ENCODE measurements at regions not wholly inside any gene's neighbourhood (a gene's known extent, or its start where the extent isn't known, plus 50 kb on each side); places are given as distances from the start of the nearest gene placed in this dataset.

- H3K27ac ChIP-seq, result no peak overlapping the region
- no peak for TF ChIP-seq CTCF (IDR thresholded peaks at IDR 0.05)
- TF ChIP-seq ZFX (IDR thresholded peaks at IDR 0.05; ENCODE audit: borderline replicate concordance), result no peak
These were observed 91.2 kb upstream of the SIRPA start for GRCh38 chr20:1803932-1804501.

- no peak overlapping the region for H3K27ac ChIP-seq
- TF ChIP-seq CTCF (IDR thresholded peaks at IDR 0.05) (no peak), ZFX (IDR thresholded peaks at IDR 0.05; ENCODE audit: borderline replicate concordance) (no peak)
These were observed 91.9 kb upstream of the SIRPA start for GRCh38 chr20:1803061-1803931.

- H3K27ac ChIP-seq, result no peak overlapping the region
- TF ChIP-seq CTCF (IDR thresholded peaks at IDR 0.05) (peak; percentile 65), ZFX (IDR thresholded peaks at IDR 0.05; ENCODE audit: borderline replicate concordance) (no peak)
These were observed 92.7 kb upstream of the SIRPA start for GRCh38 chr20:1802385-1803060.

GRCh38 chr20:1801929-1802306, 93.3 kb upstream of the SIRPA start:
- no peak for TF ChIP-seq ZFX (IDR thresholded peaks at IDR 0.05; ENCODE audit: borderline replicate concordance)
- TF ChIP-seq CTCF (IDR thresholded peaks at IDR 0.05), result no peak
- no peak overlapping the region for H3K27ac ChIP-seq

GRCh38 chr20:1801225-1801928, 93.8 kb upstream of the SIRPA start:
- no peak overlapping the region for H3K27ac ChIP-seq
- TF ChIP-seq ZFX (IDR thresholded peaks at IDR 0.05; ENCODE audit: borderline replicate concordance), result no peak
- TF ChIP-seq CTCF (IDR thresholded peaks at IDR 0.05), result no peak

- H3K27ac ChIP-seq, result no peak overlapping the region
- TF ChIP-seq ZFX (IDR thresholded peaks at IDR 0.05; ENCODE audit: borderline replicate concordance) (no peak), CTCF (IDR thresholded peaks at IDR 0.05) (peak; percentile 19; the same call in 1 of the 2 replicates)
These were observed 94.4 kb upstream of the SIRPA start for GRCh38 chr20:1800777-1801176.
